ENCODE measurements at regions not wholly inside any gene's neighbourhood (a gene's known extent, or its start where the extent isn't known, plus 50 kb on each side); places are given as distances from the start of the nearest gene placed in this dataset.
"Not testable (repeated sequence)": the region's sequence is repeated elsewhere in the genome, so short reads cannot be mapped to it uniquely, and the experiment has no call there.

GRCh38 chr1:178607718-178608408, 95.0 kb downstream of the TEX35 start:
- no peak for DNase-seq

- DNase-seq: no peak
Observed at GRCh38 chr1:178609015-178609414, 96.1 kb downstream of the TEX35 start.

GRCh38 chr1:178610690-178611410, 97.9 kb downstream of the TEX35 start:
- DNase-seq: not testable (repeated sequence)

GRCh38 chr1:178612261-178612660, 99.4 kb downstream of the TEX35 start:
- no peak for DNase-seq

GRCh38 chr1:178613271-178613945, 100.5 kb downstream of the TEX35 start:
- no peak for DNase-seq

- DNase-seq: no peak
Observed at GRCh38 chr1:178614286-178614685, 101.4 kb downstream of the TEX35 start.

- no peak for DNase-seq
Observed at GRCh38 chr1:178619042-178619927, 105.8 kb upstream of the RALGPS2 start.

GRCh38 chr1:178620584-178621475, 104.2 kb upstream of the RALGPS2 start:
- no peak for DNase-seq

- DNase-seq: no peak
Observed at GRCh38 chr1:178621822-178622221, 103.2 kb upstream of the RALGPS2 start.

GRCh38 chr1:178625695-178626094, 99.3 kb upstream of the RALGPS2 start:
- DNase-seq: no peak

GRCh38 chr1:178627037-178627436, 98.0 kb upstream of the RALGPS2 start:
- DNase-seq: no peak

- DNase-seq: no peak
Observed at GRCh38 chr1:178628637-178629251, 96.3 kb upstream of the RALGPS2 start.

- DNase-seq: no peak
Observed at GRCh38 chr1:178629252-178630154, 95.5 kb upstream of the RALGPS2 start.

- no peak for DNase-seq
Observed at GRCh38 chr1:178630417-178630816, 94.6 kb upstream of the RALGPS2 start.

GRCh38 chr1:178632653-178633052, 92.4 kb upstream of the RALGPS2 start:
- DNase-seq: no peak

GRCh38 chr1:178633056-178633455, 92.0 kb upstream of the RALGPS2 start:
- DNase-seq: peak; percentile 37

GRCh38 chr1:178634445-178634844, 90.6 kb upstream of the RALGPS2 start:
- DNase-seq: no peak

GRCh38 chr1:178637841-178638240, 87.2 kb upstream of the RALGPS2 start:
- no peak for DNase-seq

- DNase-seq: no peak
Observed at GRCh38 chr1:178639326-178639725, 85.7 kb upstream of the RALGPS2 start.

GRCh38 chr1:178642282-178642681, 82.8 kb upstream of the RALGPS2 start:
- DNase-seq: no peak
